NCI-H82 (cell line): ENCODE measurements at regions not wholly inside any gene's neighbourhood (a gene's known extent, or its start where the extent isn't known, plus 50 kb on each side); places are given as distances from the start of the nearest gene placed in this dataset.
"Not testable (repeated sequence)": the region's sequence is repeated elsewhere in the genome, so short reads cannot be mapped to it uniquely, and the experiment has no call there.

ENCODE experiments used
- DNase-seq: peaks from one replicate; lab custom pipeline; 2025; lab: John Stamatoyannopoulos, UW

- DNase-seq, result no peak
Observed at GRCh38 chr11:45754741-45755140, 50.2 kb upstream of the SLC35C1 start.

GRCh38 chr11:45754261-45754709 lies 50.7 kb upstream of the SLC35C1 start:
- no peak for DNase-seq

- DNase-seq, result no peak
Observed at GRCh38 chr11:45752106-45752505, 52.8 kb upstream of the SLC35C1 start.

- DNase-seq, result no peak
Observed at GRCh38 chr11:45751430-45751829, 53.5 kb upstream of the SLC35C1 start.

- DNase-seq, result no peak
Observed at GRCh38 chr11:45750439-45750838, 54.5 kb upstream of the SLC35C1 start.

- DNase-seq, result no peak
Observed at GRCh38 chr11:45748801-45749200, 56.1 kb upstream of the SLC35C1 start.

- no peak for DNase-seq
Observed at GRCh38 chr11:45745065-45745811, 59.7 kb upstream of the SLC35C1 start.

- DNase-seq, result no peak
Observed at GRCh38 chr11:45743556-45744468, 61.1 kb upstream of the SLC35C1 start.

GRCh38 chr11:45741582-45741981 lies 63.4 kb upstream of the SLC35C1 start:
- no peak for DNase-seq

GRCh38 chr11:45741032-45741431 lies 63.9 kb upstream of the SLC35C1 start:
- DNase-seq, result no peak

GRCh38 chr11:45739866-45740265 lies 65.1 kb upstream of the SLC35C1 start:
- no peak for DNase-seq

GRCh38 chr11:45739071-45739470 lies 65.9 kb upstream of the SLC35C1 start:
- not testable (repeated sequence) for DNase-seq

- not testable (repeated sequence) for DNase-seq
Observed at GRCh38 chr11:45738194-45738593, 66.8 kb upstream of the SLC35C1 start.

GRCh38 chr11:45737056-45737455 lies 67.9 kb upstream of the SLC35C1 start:
- peak; percentile 6 for DNase-seq

GRCh38 chr11:45736424-45736823 lies 68.5 kb upstream of the SLC35C1 start:
- peak; percentile 46 for DNase-seq

GRCh38 chr11:45733176-45733575 lies 67.8 kb upstream of the CHST1 start:
- DNase-seq, result no peak

- DNase-seq, result peak; percentile 71
Observed at GRCh38 chr11:45732343-45732742, 66.9 kb upstream of the CHST1 start.

- peak; percentile 92 for DNase-seq
Observed at GRCh38 chr11:45731171-45731570, 65.7 kb upstream of the CHST1 start.

GRCh38 chr11:45730014-45730413 lies 64.6 kb upstream of the CHST1 start:
- DNase-seq, result no peak

GRCh38 chr11:45726493-45727054 lies 61.2 kb upstream of the CHST1 start:
- peak; percentile 37 for DNase-seq

GRCh38 chr11:45725776-45726492 lies 60.5 kb upstream of the CHST1 start:
- no peak for DNase-seq

GRCh38 chr11:45725121-45725520 lies 59.7 kb upstream of the CHST1 start:
- DNase-seq, result peak; percentile 35
